Cardiac muscle cell (in vitro differentiated cells and primary cell): ENCODE measurements at regions not wholly inside any gene's neighbourhood (a gene's known extent, or its start where the extent isn't known, plus 50 kb on each side); places are given as distances from the start of the nearest gene placed in this dataset.

Experiments used
- DNase-seq, 2 donors: peaks; one replicate each; pipeline versions ENCODE4 v3.0.0 to v3.0.0-alpha.2; 2010 to 2017; ENCODE audit warnings: low read depth in 1 of 2, low spot score in 1 of 2
- H3K27ac ChIP-seq: fragments of 200-600 bp; sonication (generic); 2 replicates; pipeline ENCODE4 v1.5.1; 2016
- H3K27me3 ChIP-seq: fragments of 200-600 bp; sonication (generic); 2 replicates; pipeline ENCODE4 v1.6.0; 2016; ENCODE audit warnings: control low read depth
- H3K36me3 ChIP-seq: fragments of 200-600 bp; sonication (generic); 2 replicates; pipeline ENCODE4 v1.5.1; 2016; ENCODE audit warnings: control low read depth
- H3K4me1 ChIP-seq: fragments of 200-600 bp; sonication (generic); 2 replicates; pipeline ENCODE4 v1.8.1; 2017; ENCODE audit warnings: low read depth, mild to moderate bottlenecking, mixed run types
- H3K4me3 ChIP-seq: fragments of 200-600 bp; sonication (generic); 2 replicates; pipeline ENCODE4 v1.5.1; 2016; ENCODE audit warnings: mild to moderate bottlenecking
- H3K9me3 ChIP-seq: fragments of 200-600 bp; sonication (generic); 2 replicates; pipeline ENCODE4 v1.5.1; 2017; ENCODE audit warnings: low read depth, mild to moderate bottlenecking, control low read depth
- CTCF ChIP-seq: IDR thresholded peaks from 2 replicates; pipeline ENCODE4 v1.5.1; 2012; ENCODE audit warnings: low read depth, mild to moderate bottlenecking, low read length

GRCh38 chr11:134522782-134523570, 110.9 kb upstream of the B3GAT1 start:
- H3K4me1 ChIP-seq, result no peaks in the 10 kb centered on the region

GRCh38 chr11:134521452-134522289, 109.6 kb upstream of the B3GAT1 start:
- Histone ChIP-seq H3K27ac (no peak overlapping the region), H3K27me3 (no peaks in the 10 kb centered on the region), H3K4me1 (no peaks in the 10 kb centered on the region), H3K4me3 (no peak overlapping the region), H3K9me3 (no peaks in the 10 kb centered on the region), H3K36me3 (no peaks in the 10 kb centered on the region)
- TF ChIP-seq CTCF, result no peak
- DNase-seq, result no peak

More at GRCh38 chr11:134522782-134523570, 110.9 kb upstream of the B3GAT1 start:
- no peak for DNase-seq
- no peak for TF ChIP-seq CTCF
- Histone ChIP-seq H3K36me3 (no peaks in the 10 kb centered on the region), H3K27ac (no peak overlapping the region), H3K9me3 (no peaks in the 10 kb centered on the region), H3K4me3 (no peak overlapping the region), H3K27me3 (no peaks in the 10 kb centered on the region)

- H3K36me3 ChIP-seq, result no peaks in the 10 kb centered on the region
- DNase-seq, result no peak
- no peaks in the 10 kb centered on the region for H3K9me3 ChIP-seq
- H3K4me3 ChIP-seq, result no peak overlapping the region
- H3K4me1 ChIP-seq, result no peaks in the 10 kb centered on the region
- H3K27me3 ChIP-seq, result no peaks in the 10 kb centered on the region
- TF ChIP-seq CTCF, result no peak
- no peak overlapping the region for H3K27ac ChIP-seq
These were observed 109.0 kb upstream of the B3GAT1 start for GRCh38 chr11:134521001-134521400.

DNA sequence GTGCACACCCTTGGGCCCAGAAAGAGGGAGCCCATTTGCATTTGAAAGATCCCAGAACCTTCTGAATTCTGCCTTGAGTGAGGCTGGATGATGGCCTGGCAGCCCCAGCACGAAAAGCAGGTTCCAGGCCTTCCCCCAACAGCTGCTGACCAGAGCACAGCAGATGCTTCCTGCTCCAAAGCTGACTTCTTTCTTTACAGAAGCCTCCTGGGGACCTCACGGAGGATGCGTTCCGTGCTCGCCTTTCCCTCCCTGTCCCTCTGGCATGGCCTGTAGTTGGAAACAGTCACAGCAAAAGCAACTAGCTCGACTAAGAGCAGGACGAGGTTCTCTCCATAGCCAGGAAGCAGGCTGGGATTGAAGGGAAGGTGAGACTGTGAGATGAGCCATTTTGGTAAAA, 107.7 kb upstream of the B3GAT1 start:
- DNase-seq, result no peak
- peaks cover 6% of the 10 kb centered on the region for H3K4me1 ChIP-seq
- no peak overlapping the region for H3K27ac ChIP-seq

DNA sequence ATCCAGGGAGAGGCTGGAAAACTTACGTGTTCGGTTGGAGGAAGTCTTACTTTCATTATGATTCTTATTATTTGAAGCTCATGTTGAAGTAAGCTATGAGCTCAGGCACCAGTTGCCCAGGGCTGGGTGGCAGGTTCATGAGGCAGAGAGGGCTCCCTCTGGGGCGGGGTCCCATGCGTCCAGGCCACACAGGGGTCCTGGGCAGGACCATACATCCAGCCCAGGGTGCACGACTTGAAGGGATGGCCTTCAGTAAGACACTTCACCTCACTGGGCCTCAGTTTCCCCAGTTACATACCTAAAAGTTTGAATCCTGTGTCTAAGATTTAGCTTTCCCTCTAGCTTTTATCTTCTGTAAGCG, 107.3 kb upstream of the B3GAT1 start:
- no peak overlapping the region for H3K4me3 ChIP-seq
- H3K36me3 ChIP-seq, result no peaks in the 10 kb centered on the region
- no peaks in the 10 kb centered on the region for H3K27me3 ChIP-seq
- DNase-seq, result no peak
- TF ChIP-seq CTCF, result no peak
- no peak overlapping the region for H3K27ac ChIP-seq
- peaks cover 6% of the 10 kb centered on the region for H3K4me1 ChIP-seq
- no peaks in the 10 kb centered on the region for H3K9me3 ChIP-seq

More for the DNA sequence above, 107.7 kb upstream of the B3GAT1 start:
- H3K27me3 ChIP-seq, result no peaks in the 10 kb centered on the region
- H3K9me3 ChIP-seq, result no peaks in the 10 kb centered on the region
- H3K36me3 ChIP-seq, result no peaks in the 10 kb centered on the region
- no peak overlapping the region for H3K4me3 ChIP-seq
- no peak for TF ChIP-seq CTCF
